EH (cell line): ENCODE measurements at regions not wholly inside any gene's neighbourhood (a gene's known extent, or its start where the extent isn't known, plus 50 kb on each side); places are given as distances from the start of the nearest gene placed in this dataset.

ENCODE experiments used
- DNase-seq: peaks from one replicate; pipeline ENCODE4 v3.0.0-alpha.2; 2015; ENCODE audit warnings: low read depth

- DNase-seq: no peak
Observed at GRCh38 chr1:109826930-109827349, 63.2 kb upstream of the EPS8L3 start.

DNA sequence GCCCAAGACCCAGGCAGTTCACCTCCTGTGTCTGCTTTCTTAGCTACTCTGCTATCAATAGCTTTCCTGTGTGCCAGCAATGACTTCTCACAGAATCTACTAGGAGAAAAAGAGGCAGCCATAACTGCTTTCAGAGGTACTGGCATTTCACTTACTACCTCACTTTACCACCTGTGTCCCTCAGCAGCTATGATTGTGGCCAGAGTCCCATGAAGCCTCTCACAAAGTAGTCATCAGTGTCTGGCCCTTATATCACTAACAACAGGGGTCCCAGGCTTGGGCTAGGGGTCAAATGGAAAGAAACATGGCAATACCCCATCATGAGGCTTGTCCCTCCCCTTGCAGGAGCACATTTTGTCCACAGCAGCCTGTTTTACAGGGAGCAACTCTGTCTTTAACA lies 62.7 kb upstream of the EPS8L3 start:
- DNase-seq: no peak

- no peak for DNase-seq
Observed at GRCh38 chr1:109824349-109825115, 60.8 kb upstream of the EPS8L3 start.

- peak; percentile 66 for DNase-seq
Observed at GRCh38 chr1:109823543-109824348, 60.0 kb upstream of the EPS8L3 start.

GRCh38 chr1:109822749-109823542 lies 59.2 kb upstream of the EPS8L3 start:
- no peak for DNase-seq

- peak; percentile 86 for DNase-seq
Observed at GRCh38 chr1:109821831-109822745, 58.4 kb upstream of the EPS8L3 start.

- peak; percentile 96 for DNase-seq
Observed at GRCh38 chr1:109821221-109821669, 57.5 kb upstream of the EPS8L3 start.

DNA sequence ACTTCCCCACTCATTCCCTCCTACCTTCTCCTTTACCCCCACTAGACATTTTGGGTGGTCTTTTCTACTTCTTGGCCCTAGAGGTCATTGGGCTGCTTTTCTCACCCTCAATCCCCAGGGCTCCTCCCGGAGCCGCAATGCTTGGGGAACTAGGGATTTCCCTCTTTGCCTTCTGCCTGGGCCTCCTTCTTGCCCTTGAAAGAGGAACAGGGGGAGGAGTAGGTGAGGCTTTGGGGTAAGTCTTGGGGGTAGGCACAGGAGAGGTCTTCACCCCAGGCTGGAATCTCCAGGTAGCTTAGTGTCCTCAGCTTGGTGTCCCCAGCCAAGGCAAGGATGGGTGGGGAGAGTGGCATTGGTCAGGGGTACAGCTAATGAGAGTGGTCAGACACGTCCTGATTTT lies 56.2 kb upstream of the EPS8L3 start:
- no peak for DNase-seq

DNA sequence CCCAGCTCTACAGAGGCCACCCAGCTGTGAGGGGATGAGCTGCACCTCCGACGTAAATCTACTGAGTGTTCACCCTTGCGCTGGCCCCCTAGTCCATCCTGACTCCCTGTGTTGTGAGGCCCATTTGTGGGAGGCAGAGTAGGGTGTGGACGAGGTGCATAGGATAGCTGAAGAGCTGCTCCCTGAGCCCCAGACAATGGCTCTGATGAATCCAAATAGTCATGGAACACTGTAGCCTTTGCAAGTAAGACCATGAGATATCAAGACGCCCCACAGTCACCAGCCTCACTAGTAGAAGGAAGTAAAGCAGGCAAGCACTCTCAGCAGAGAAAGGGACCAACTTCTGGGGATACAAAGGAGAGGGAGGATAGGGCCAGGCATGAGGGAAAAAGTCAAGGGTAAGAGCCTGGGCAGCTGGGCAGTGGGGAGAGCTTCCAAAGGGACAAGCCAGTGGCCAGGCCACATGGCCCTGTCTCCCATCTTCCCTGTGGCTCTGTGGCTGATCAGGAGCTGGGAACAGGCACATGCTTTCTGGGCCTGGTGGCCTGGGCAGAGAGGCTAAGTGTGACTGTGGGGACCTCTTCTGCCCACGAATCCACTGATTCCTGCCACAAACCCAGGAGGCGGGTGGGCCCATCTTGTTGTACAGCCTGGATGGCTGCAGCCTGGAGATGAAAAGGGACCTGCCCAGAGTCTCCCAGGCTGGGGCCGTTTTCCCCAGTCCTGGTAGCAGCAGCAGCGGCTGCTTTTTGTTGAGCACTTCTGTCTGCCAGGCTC lies 55.5 kb upstream of the EPS8L3 start:
- DNase-seq: no peak

DNA sequence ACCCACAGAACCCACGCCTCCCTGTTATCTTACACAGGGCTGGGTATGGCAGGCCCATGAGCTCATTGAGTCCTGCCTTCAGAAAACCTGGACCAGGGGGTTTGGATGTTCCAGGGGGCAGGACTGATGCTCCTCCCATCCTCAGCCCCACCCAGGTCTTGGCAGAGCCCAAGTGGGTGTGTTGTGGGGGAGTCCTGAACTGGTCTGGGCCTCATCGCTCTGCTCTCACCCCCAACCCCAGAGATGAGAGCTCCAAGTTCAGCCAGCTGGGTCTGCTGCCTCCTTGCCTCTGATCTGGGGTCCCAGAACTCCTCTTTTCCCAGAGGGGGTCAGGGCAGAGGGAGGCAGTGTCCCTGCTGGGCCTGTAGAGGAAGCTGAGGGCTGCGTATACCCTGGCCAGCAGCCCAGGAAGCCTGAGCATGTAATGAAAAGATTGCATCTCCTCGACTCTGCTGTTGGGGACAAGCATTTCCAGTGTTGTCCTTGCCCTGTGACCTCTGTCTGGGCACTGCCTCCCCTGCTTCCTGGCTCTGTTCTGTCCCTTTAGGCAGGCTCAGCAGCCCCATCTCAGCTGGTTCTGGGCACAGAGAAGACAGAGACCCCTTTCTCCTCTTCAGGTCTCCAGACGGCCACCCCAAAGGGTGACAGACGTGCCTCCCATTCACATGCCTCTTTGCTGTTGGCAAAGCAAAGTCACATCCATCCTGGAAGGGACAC lies 54.7 kb upstream of the EPS8L3 start:
- DNase-seq: peak; percentile 50

DNA sequence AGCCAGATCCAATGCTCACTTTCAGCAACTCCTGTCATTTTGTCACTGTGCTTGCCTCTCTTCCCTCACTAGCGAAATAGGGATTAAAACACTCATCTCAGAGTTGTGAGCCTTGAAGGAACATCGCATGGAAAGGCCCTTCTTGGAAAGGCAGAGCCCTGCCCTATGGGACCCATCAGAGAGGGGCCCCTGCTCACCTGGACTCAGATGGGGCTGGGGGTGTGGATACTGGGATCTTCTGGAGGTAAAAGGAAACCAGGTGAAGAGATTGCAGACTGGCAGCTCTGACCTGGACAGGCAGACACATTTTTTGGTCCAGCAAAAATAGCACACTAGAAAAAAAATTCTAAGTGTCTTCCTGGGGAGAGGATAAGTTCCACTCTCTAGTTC lies 54.2 kb upstream of the EPS8L3 start:
- DNase-seq: no peak

GRCh38 chr1:109816975-109817535 lies 53.3 kb upstream of the EPS8L3 start:
- DNase-seq: no peak

GRCh38 chr1:109816175-109816811 lies 52.6 kb upstream of the EPS8L3 start:
- peak; percentile 80 for DNase-seq

- no peak for DNase-seq
Observed at GRCh38 chr1:109815809-109816174, 52.1 kb upstream of the EPS8L3 start.

GRCh38 chr1:109814993-109815786 lies 51.5 kb upstream of the EPS8L3 start:
- DNase-seq: no peak

GRCh38 chr1:109814223-109814622 lies 50.5 kb upstream of the EPS8L3 start:
- no peak for DNase-seq
